ENCODE measurements at regions not wholly inside any gene's neighbourhood (a gene's known extent, or its start where the extent isn't known, plus 50 kb on each side); places are given as distances from the start of the nearest gene placed in this dataset.

DNA sequence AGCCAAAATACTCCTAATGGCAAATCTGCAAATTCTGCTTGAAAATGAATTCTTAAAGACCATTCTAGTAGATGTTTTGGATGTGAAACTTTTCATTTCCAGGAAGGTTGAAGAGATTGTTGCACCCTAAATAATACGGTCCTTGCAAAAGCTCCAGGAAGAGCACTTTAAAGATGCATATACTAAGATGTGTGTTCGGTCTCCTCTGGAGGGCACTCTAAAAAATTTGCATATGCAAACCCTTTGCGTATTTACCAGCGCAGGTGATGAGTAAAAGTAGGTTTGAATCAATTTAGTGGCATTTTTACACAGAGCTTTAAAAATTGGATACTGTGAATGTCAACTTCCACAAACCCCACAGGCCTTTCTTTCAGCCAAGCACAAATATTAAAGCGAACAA, 378.1 kb upstream of the SORCS1 start:
- Histone ChIP-seq H3K9me3 (no peaks in the 10 kb centered on the region), H3K4me1 (peaks cover 14% of the 10 kb centered on the region), H3K27me3 (no peaks in the 10 kb centered on the region), H3K36me3 (no peaks in the 10 kb centered on the region), H3K4me3 (ENCODE audit: low read depth, low read length) (no peak overlapping the region)
- DNase-seq = no peak
- TF ChIP-seq, protein P1, sequence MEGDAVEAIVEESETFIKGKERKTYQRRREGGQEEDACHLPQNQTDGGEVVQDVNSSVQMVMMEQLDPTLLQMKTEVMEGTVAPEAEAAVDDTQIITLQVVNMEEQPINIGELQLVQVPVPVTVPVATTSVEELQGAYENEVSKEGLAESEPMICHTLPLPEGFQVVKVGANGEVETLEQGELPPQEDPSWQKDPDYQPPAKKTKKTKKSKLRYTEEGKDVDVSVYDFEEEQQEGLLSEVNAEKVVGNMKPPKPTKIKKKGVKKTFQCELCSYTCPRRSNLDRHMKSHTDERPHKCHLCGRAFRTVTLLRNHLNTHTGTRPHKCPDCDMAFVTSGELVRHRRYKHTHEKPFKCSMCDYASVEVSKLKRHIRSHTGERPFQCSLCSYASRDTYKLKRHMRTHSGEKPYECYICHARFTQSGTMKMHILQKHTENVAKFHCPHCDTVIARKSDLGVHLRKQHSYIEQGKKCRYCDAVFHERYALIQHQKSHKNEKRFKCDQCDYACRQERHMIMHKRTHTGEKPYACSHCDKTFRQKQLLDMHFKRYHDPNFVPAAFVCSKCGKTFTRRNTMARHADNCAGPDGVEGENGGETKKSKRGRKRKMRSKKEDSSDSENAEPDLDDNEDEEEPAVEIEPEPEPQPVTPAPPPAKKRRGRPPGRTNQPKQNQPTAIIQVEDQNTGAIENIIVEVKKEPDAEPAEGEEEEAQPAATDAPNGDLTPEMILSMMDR (IDR thresholded peaks at IDR 0.05; ENCODE audit: low read depth, low read length) = no peak

DNA sequence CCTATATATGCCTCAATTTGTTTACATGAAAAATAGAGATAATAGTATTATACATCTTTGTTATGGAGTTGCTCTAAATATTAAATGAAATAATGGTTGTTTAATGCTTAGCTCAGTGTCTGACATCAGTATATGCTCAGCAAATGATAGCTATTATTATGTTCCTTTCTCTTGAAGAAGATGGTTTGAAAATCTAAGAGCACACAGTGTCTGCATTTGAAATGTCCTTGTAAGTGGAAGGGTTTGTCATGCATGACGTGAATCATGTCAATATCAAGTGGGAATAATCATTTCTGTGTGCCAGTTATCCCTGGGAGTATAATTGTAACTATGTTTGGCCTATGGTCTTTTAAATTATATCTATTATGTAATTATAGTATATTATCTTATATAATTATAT, 377.5 kb upstream of the SORCS1 start:
- H3K4me1 ChIP-seq = peaks cover 12% of the 10 kb centered on the region
- no peak overlapping the region for H3K4me3 ChIP-seq (ENCODE audit: low read depth, low read length)
- no peaks in the 10 kb centered on the region for H3K36me3 ChIP-seq
- TF ChIP-seq, protein P1 (IDR thresholded peaks at IDR 0.05; ENCODE audit: low read depth, low read length) = no peak
- no peaks in the 10 kb centered on the region for H3K9me3 ChIP-seq
- no peak for DNase-seq
- no peaks in the 10 kb centered on the region for H3K27me3 ChIP-seq

DNA sequence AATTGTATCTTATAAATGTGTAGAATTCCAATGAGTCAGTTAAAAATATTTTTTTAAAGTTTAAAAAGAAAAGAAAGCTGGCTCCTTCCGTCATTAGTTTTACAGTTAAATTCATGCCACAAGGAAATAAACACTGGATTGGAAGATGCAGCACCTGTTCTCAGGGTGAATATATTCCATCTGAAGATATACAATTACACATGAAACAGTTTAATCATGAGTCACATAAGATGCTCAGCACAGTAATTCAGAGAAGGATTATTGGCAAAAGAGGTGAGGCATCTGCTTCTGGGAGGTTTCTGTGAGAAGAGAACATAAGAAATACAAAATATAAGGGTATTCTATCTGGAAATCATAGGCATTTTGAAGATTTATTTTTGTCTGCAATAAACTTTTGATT, 376.5 kb upstream of the SORCS1 start:
- no peaks in the 10 kb centered on the region for H3K36me3 ChIP-seq
- H3K27me3 ChIP-seq = no peaks in the 10 kb centered on the region
- DNase-seq = no peak
- H3K4me3 ChIP-seq (ENCODE audit: low read depth, low read length) = no peak overlapping the region
- TF ChIP-seq, protein P1 (IDR thresholded peaks at IDR 0.05; ENCODE audit: low read depth, low read length) = no peak
- H3K9me3 ChIP-seq = no peaks in the 10 kb centered on the region
- H3K4me1 ChIP-seq = peaks cover 7% of the 10 kb centered on the region; the same call in 1 of the 2 replicates

DNA sequence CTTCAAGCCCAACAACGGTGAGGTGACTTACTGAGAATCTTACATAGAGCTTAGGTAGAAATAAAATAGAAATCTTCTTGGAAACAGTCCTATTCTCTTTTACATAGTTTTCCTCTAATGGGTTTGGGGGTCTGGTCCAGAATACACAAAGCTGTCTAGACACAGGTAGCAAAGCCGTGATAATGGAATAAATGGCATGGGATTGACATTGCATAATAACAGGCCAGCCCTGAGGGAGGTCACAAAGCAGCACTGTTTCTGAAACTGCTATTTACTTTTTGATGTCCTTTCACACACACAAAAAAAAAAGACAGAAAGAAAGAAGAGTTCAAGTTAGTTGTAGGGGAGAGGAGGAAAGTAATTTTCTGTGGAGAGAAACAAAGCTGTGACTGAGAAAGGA, 364.8 kb upstream of the SORCS1 start:
- Histone ChIP-seq H3K9me3 (no peaks in the 10 kb centered on the region), H3K36me3 (no peaks in the 10 kb centered on the region), H3K4me3 (ENCODE audit: low read depth, low read length) (no peak overlapping the region), H3K27me3 (no peaks in the 10 kb centered on the region), H3K4me1 (no peaks in the 10 kb centered on the region)
- TF ChIP-seq, protein P1 (IDR thresholded peaks at IDR 0.05; ENCODE audit: low read depth, low read length) = no peak
- no peak for DNase-seq

DNA sequence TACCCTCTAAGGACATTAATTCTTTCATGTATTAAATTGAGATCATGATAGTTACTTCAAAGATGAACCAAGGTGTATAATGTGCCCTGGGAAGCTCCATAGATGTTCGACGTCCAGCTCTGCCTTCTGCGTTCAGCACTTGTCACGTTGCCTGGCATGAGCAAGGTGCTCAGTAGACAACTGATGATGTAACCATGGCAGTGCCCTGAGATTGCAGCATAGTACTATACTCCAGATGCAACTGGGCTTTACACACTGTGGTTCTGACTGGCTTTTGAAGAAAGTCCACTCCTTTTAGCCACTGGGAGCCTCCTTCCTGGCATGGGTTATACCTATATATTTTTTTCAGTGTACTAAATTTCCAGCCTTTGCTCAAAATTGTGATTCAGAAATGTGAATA, 355.8 kb upstream of the SORCS1 start:
- DNase-seq = no peak
- no peaks in the 10 kb centered on the region for H3K4me1 ChIP-seq
- no peaks in the 10 kb centered on the region for H3K36me3 ChIP-seq
- TF ChIP-seq, protein P1 (IDR thresholded peaks at IDR 0.05; ENCODE audit: low read depth, low read length) = no peak
- H3K9me3 ChIP-seq = no peaks in the 10 kb centered on the region
- H3K4me3 ChIP-seq (ENCODE audit: low read depth, low read length) = no peak overlapping the region
- H3K27me3 ChIP-seq = no peaks in the 10 kb centered on the region

DNA sequence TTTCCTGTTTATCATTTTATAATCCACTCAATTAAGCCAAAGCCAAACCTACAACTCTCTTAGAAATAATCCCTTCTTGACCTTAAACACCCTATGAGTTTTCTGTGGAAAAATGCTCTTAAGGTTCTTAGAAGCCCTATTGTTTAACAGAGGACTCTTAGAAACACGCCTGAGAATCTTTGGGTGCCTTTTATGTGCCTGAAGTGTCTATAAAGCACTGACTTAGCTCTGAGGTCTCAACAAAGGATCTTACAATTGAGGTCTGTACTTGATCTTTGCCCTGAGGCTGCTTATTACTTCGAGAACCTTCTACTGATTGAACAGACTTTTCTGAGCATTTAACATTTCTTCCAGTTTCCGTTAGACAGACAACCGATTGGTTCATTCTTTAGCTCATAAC, 353.3 kb upstream of the SORCS1 start:
- no peaks in the 10 kb centered on the region for H3K4me1 ChIP-seq
- H3K36me3 ChIP-seq = no peaks in the 10 kb centered on the region
- no peak for DNase-seq
- H3K9me3 ChIP-seq = no peaks in the 10 kb centered on the region
- no peaks in the 10 kb centered on the region for H3K27me3 ChIP-seq
- no peak overlapping the region for H3K4me3 ChIP-seq (ENCODE audit: low read depth, low read length)
- TF ChIP-seq, protein P1 (IDR thresholded peaks at IDR 0.05; ENCODE audit: low read depth, low read length) = no peak
